GM06990 (cell line): ENCODE measurements at regions not wholly inside any gene's neighbourhood (a gene's known extent, or its start where the extent isn't known, plus 50 kb on each side); places are given as distances from the start of the nearest gene placed in this dataset.

ENCODE experiments used
- DNase-seq: peaks from one replicate; pipeline ENCODE4 v3.0.0-alpha.2; 2011; ENCODE audit not compliant: insufficient read length; ENCODE audit errors: extremely low read depth
- H3K27me3 ChIP-seq: replicated peaks from 2 replicates; pipeline ENCODE4 v1.6.0; 2011; ENCODE audit warnings: low read length; ENCODE audit not compliant: control insufficient read depth, insufficient read depth
- H3K36me3 ChIP-seq: 2 replicates; pipeline ENCODE4 v1.5.1; 2011; ENCODE audit warnings: low read length; ENCODE audit not compliant: control insufficient read depth, insufficient read depth
- H3K4me3 ChIP-seq: replicated peaks from 2 replicates; pipeline ENCODE4 v1.5.1; 2011; ENCODE audit warnings: low read depth, mild to moderate bottlenecking, control low read depth, low read length
- TF ChIP-seq, protein P1 (sequence below): IDR thresholded peaks from 2 replicates; pipeline ENCODE4 v1.5.1; 2011; ENCODE audit warnings: low read length, control low read depth, mild to moderate bottlenecking, inconsistent platforms; ENCODE audit not compliant: insufficient read depth, poor library complexity, severe bottlenecking

DNA sequence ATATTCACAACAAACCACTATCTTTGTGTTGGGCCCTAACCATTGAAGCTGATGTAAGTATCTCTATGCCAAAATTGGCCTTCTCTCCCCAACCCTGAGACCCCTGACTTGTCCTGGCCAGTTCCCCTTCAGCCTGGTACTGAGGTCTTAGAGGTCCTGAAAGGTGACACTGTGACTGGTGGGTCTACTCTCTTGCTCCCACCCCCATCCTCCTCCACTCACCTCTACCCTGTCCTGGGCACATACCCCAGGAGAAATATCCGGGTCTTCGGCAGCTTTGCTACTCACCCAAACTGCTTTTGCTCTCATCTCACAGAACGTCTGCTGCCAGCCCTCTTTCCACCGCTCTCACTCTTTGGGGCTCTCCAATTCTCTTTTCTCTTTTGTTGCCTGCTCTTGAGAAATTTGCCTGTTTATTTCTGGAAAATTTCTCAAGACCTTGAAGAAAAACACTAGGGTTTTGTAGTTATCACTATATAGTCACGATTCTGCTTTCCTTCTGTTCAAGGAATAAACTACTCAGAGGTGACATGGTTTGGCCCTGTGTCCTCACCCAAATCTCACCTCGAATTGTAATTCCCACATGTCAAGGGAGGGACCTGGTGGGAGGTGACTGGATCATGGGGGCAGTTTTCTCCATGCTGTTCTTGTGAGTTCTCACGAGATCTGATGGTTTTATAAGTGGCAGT, 133.8 kb upstream of the PKDCC start:
- TF ChIP-seq, protein P1, sequence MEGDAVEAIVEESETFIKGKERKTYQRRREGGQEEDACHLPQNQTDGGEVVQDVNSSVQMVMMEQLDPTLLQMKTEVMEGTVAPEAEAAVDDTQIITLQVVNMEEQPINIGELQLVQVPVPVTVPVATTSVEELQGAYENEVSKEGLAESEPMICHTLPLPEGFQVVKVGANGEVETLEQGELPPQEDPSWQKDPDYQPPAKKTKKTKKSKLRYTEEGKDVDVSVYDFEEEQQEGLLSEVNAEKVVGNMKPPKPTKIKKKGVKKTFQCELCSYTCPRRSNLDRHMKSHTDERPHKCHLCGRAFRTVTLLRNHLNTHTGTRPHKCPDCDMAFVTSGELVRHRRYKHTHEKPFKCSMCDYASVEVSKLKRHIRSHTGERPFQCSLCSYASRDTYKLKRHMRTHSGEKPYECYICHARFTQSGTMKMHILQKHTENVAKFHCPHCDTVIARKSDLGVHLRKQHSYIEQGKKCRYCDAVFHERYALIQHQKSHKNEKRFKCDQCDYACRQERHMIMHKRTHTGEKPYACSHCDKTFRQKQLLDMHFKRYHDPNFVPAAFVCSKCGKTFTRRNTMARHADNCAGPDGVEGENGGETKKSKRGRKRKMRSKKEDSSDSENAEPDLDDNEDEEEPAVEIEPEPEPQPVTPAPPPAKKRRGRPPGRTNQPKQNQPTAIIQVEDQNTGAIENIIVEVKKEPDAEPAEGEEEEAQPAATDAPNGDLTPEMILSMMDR, result no peak
- Histone ChIP-seq H3K27me3 (no peaks in the 10 kb centered on the region; the same call in 1 of the 2 replicates), H3K4me3 (no peak overlapping the region), H3K36me3 (no peaks in the 10 kb centered on the region)
- no peak for DNase-seq

DNA sequence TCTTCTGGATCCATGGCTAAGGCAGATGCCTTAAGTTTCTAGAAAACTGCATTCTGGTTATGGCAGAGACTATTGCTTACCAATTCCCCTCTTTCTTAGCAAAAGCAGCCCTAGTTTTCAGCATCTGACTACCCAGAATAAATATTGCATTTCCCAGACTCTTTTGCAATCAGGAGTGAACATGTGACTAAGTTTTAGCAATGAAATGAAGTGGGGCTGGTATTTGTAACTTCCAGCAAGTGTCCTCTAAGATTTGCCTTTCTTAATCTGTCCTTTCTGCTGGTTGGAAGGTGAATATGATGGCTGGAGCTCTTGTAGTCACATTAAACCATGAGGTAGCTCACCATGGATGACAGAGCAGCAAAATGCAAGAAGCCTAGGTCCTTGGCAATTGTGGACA, 132.9 kb upstream of the PKDCC start:
- Histone ChIP-seq H3K27me3 (no peaks in the 10 kb centered on the region; the same call in 1 of the 2 replicates), H3K36me3 (no peaks in the 10 kb centered on the region), H3K4me3 (no peak overlapping the region)
- no peak for DNase-seq
- TF ChIP-seq, protein P1, result no peak

GRCh38 chr2:41916177-41916576, 131.6 kb upstream of the PKDCC start:
- no peak for DNase-seq
- TF ChIP-seq, protein P1, result no peak

GRCh38 chr2:41917587-41917986, 130.2 kb upstream of the PKDCC start:
- TF ChIP-seq, protein P1, result no peak
- Histone ChIP-seq H3K36me3 (no peaks in the 10 kb centered on the region), H3K27me3 (no peaks in the 10 kb centered on the region), H3K4me3 (no peak overlapping the region)
- DNase-seq, result no peak

More at GRCh38 chr2:41916177-41916576, 131.6 kb upstream of the PKDCC start:
- Histone ChIP-seq H3K36me3 (no peaks in the 10 kb centered on the region), H3K4me3 (no peak overlapping the region), H3K27me3 (no peaks in the 10 kb centered on the region; the same call in 1 of the 2 replicates)

DNA sequence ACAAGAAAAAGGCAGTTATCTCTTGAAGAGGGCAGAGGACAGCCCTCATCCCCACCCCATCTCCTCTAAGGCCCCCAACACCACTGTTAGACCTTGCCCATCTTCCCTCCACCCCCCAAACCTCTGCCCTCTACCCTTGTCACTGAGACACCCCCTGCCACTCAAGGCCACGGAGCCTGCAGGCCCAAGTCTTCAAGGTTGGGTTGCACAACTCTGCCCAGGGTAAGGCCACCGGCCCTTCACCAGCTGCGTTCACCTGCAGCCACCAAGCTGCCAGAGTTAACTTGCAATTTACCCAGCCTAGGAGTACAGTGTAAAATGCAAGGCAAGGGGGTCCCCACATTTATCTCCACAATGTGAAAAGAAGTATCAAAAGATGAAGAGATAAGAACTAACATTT, 128.7 kb upstream of the PKDCC start:
- no peaks in the 10 kb centered on the region for H3K27me3 ChIP-seq
- H3K36me3 ChIP-seq, result no peaks in the 10 kb centered on the region
- DNase-seq, result no peak
- TF ChIP-seq, protein P1, result no peak
- H3K4me3 ChIP-seq, result no peak overlapping the region
